OCI-LY3 (cell line): ENCODE measurements at regions not wholly inside any gene's neighbourhood (a gene's known extent, or its start where the extent isn't known, plus 50 kb on each side); places are given as distances from the start of the nearest gene placed in this dataset.

Experiments
- EZH2phosphoT487 ChIP-seq: fragments of 200-600 bp; shearing (Covaris generic); IDR thresholded peaks from 2 replicates; pipeline ENCODE4 v1.6.1; 2018; ENCODE audit warnings: antibody characterized with exemption, mixed run types, low read depth
- TF ChIP-seq, protein P1 (sequence below): fragments of 200-600, 300-600 bp; sonication (generic); IDR thresholded peaks from 2 replicates; pipeline ENCODE4 v1.5.1; 2014; ENCODE audit warnings: antibody characterized with exemption, low read length, low read depth

GRCh38 chr5:122602700-122603099, 172.2 kb upstream of the SNX2 start:
- TF ChIP-seq, protein P1, sequence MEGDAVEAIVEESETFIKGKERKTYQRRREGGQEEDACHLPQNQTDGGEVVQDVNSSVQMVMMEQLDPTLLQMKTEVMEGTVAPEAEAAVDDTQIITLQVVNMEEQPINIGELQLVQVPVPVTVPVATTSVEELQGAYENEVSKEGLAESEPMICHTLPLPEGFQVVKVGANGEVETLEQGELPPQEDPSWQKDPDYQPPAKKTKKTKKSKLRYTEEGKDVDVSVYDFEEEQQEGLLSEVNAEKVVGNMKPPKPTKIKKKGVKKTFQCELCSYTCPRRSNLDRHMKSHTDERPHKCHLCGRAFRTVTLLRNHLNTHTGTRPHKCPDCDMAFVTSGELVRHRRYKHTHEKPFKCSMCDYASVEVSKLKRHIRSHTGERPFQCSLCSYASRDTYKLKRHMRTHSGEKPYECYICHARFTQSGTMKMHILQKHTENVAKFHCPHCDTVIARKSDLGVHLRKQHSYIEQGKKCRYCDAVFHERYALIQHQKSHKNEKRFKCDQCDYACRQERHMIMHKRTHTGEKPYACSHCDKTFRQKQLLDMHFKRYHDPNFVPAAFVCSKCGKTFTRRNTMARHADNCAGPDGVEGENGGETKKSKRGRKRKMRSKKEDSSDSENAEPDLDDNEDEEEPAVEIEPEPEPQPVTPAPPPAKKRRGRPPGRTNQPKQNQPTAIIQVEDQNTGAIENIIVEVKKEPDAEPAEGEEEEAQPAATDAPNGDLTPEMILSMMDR: no peak
- no peak for TF ChIP-seq EZH2phosphoT487
